HG03378 (cell line): ENCODE measurements at regions not wholly inside any gene's neighbourhood (a gene's known extent, or its start where the extent isn't known, plus 50 kb on each side); places are given as distances from the start of the nearest gene placed in this dataset.

ENCODE experiments used
- ATAC-seq: cut with Tn5 transposase; IDR thresholded peaks from one replicate; pipeline ENCODE4 v1.9.1; 2021; ENCODE audit warnings: mild to moderate bottlenecking, moderate library complexity; ENCODE audit not compliant: unreplicated experiment

GRCh38 chr10:90440870-90441269 is 417.0 kb downstream of the HTR7 start:
- no peak for ATAC-seq

DNA sequence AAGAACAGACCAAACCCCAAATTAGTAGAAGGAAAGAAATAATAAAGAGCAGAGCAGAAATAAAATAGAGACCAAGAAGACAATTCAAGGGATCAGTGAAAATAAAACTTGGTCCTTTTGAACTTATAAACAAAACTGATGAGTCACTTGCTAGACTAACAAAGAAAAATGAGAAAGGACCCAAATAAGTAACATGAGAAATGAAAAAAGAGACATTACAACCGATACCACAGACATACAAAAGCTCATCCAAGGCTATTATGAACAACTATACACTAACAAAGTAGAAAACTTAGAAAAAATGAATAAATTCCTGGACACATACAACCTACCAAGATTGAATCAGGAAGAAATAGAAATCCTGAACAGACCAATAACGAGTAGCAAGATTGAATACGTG is 414.5 kb downstream of the HTR7 start:
- no peak for ATAC-seq

GRCh38 chr10:90447831-90448230 is 410.0 kb downstream of the HTR7 start:
- ATAC-seq = no peak

DNA sequence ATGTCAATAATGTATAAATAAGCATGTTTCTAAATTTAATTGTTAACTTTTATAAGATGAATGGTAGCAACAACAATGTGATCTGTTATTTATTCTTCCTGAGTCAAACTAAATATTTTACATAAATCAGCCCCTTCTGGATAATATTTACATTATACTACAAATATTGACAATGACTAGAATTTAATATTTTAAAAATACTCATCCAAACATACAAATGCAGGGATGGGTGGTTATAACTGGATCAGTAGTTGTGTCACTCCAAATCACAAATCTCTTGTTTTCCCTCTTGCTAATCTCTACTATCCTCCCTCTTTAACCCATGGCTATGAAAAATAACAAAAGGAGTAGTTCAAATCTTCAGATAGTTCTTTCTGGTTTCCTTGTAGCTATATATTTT is 407.0 kb downstream of the HTR7 start:
- no peak for ATAC-seq

DNA sequence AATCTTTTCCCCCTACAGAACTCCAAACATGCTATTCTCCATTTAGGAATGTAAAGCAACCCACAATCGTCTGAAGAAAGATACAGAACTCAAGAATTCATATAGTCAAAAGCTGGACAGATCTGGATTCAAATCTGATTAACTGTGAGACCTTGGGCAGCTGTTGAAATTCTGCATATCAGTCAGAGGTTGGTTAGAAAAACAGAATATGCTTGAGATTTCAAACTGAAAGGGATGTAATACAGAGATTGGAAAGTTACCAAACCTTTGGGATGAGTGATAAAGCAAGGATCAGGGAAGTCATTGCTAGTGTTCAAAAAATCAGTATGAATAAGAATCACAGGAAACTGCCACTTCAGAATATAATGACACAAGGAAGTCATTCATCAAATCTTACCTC is 406.6 kb downstream of the HTR7 start:
- ATAC-seq = no peak

GRCh38 chr10:90458054-90458453 is 399.8 kb downstream of the HTR7 start:
- ATAC-seq = no peak

- ATAC-seq = no peak
Observed at GRCh38 chr10:90458571-90458970, 399.3 kb downstream of the HTR7 start.

DNA sequence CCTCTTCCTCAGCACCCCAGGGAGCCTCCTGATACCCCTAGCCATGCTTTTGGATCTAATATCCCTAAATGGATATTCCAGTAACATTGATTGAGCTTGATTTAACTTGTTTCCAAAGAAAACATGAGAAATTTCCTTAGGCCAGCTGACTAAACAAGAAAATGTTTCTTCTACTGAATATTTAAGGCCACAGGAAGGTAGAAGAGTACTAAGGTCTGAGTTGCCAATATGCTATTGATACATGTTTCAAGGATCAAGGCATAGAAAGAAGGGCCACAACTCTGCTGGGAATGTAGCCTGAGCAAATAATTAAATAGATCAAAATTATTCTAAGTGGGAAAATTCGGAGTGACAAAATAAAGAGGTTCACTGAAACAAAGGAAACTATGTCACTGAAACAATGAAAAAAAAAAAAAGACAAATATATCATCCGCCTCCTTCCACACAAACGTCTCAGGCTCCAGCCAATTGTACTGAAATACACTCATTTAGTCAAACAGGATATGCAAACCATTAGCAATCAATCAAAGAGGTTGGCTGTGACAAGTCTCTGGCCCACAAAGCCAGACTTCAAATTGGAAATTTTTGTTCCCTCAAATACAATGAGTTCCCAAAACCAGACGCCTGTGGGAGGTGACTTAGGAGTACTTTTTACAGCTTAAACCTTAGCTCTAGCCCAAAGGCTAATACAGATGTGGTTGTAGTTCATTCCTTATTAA is 396.2 kb downstream of the HTR7 start:
- ATAC-seq = no peak

DNA sequence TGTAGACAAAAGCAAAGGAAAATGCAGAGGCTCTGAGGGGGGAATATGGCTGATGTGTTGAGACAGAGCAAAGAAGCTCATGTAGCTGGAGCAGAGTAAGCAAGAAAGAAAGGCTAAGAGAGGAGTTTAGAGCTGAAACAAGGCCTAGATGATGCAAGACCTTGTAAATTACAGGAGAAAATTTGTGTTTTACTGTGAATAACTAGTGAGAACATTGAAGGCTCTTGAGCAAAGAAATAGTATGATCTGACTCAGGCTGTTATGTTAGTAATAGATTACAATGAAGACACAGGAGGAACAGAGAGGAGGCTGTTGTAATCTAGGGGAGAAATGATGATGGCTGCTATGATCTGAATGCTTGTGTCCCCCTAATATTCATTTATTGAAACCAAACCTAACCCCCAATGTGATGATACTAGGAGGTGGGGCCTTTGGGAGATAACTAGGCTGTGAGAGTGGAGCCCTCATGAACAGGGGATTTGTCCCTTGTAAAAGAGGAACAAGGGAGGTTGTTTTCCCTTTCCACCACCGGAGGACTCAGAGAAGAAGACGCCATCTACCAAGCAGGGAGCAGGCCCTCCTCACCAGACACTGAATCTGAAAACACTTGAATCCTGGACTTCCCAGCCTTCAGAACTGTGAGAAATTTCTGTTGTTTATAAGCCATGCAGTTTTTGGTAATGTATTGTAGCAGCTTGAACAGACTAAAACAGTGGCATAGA is 394.9 kb downstream of the HTR7 start:
- ATAC-seq = no peak

- ATAC-seq = no peak
Observed at GRCh38 chr10:90464329-90464728, 393.5 kb downstream of the HTR7 start.

DNA sequence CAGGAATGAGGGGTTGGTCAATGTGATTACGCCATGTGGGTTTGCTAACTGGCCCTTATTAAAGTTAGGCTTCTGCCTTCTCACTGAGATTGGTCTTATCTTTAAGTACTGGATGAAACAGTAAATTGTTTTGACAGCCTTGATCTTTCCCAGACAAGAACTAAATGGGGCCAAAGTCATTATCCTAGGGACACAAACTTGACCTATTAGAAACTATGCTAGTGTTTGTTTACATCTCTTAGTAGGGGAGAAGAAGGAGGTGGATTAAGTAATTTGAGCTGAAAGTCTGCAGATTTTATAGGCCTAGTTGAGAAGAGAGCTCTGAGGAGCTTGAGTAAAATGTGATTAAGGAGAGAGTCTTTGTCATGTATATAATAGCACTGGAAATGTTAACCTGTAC is 386.9 kb downstream of the HTR7 start:
- no peak for ATAC-seq

GRCh38 chr10:90480466-90480865 is 377.4 kb downstream of the HTR7 start:
- no peak for ATAC-seq

- ATAC-seq = no peak
Observed at GRCh38 chr10:90481326-90481923, 376.4 kb downstream of the HTR7 start.

DNA sequence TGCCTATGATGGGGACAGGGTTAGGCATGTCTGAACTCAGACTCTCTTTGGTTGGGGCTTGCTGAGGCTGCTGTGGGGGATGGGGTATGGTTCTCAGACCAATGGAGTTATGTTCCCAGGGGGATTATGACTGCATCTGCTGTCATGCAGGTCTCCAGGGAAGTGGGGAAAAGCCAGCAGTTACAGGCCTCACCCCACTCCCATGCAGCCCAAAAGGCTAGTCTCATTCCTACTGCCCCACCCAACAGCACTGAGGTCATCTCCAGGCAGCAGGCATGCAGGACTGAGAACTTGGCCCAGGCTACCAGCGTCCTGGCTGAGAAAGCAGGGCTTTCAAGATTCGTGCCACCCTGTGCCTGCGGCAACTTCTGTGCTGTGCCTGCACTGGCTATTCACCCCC is 373.3 kb downstream of the HTR7 start:
- ATAC-seq = no peak

GRCh38 chr10:90494183-90494582 is 363.7 kb downstream of the HTR7 start:
- no peak for ATAC-seq

DNA sequence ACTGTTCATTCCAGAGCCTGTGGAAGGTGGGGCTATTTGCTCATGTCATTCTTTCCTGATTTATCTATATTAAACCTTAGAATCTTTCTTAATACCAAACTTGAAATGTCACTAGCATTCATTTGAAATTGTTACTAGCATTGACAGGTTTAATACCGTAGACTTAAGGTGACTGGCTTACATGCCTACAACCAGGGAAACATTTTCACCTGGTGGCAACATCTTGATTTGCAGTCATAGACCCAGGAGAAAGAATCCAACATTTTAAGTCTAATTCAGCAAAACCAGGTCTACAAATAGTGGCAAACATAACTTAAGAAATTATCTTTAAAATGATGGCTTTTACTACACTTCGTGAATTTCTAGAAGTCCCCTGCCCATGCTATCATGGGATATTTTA is 353.7 kb downstream of the HTR7 start:
- no peak for ATAC-seq

DNA sequence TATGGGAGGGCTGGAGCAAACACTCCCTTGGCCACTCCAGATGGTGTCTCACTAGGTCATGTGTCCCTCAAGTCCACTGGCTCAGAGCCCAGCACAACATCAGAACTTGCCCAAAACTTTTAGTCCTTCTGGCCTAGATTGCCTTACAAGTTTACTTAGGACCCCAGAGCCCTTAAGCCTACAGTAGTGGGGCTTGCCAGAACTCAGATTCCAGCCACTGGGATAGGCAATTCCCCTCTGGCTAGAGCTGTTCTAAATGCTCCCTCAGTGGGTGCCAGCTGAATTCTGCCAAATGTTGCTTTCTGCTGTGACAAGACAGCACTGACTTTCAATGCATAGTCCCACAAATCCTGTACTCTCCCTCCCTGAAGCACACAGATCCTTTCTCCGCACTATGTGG is 331.1 kb downstream of the HTR7 start:
- no peak for ATAC-seq

GRCh38 chr10:90530521-90530920 is 327.3 kb downstream of the HTR7 start:
- ATAC-seq = no peak

GRCh38 chr10:90557385-90557784 is 300.5 kb downstream of the HTR7 start:
- ATAC-seq = no peak

DNA sequence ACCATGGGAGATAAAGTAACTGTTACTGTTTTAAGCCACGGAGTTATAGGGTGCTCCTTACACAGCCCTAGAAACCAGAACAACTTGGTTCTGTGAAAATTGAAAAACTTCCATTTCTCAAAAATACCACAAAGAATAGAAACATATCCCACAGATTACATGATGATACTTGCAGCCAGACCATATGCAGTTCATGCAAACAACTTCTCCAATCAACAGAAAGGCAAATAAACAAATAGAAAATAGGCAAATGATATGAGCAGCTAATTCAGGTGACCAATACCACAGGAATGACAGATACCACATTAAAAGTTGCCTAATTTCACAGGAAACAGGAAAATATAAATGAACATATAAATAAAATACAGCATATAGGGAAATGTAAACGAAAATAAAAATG is 297.5 kb downstream of the HTR7 start:
- ATAC-seq = no peak

DNA sequence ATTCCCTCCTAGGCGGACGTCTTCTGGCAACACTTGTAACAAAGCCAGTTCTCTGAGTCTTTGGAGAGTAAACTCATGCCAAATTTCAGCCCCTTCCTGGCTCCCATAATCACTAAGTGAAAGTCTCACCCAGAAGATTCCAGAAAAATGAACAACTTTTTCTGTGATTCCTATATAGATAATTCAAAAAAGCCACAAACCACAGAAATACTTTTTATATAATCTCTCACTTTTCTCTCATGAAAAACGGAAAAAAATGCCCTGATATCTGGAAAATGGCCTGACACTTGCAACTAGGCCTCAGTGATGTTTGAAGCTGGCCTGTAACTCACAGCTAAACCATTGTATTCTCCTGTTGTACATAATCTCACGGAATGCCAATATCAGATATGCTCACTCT is 296.2 kb downstream of the HTR7 start:
- no peak for ATAC-seq
